MM.1S (cell line): ENCODE measurements at regions not wholly inside any gene's neighbourhood (a gene's known extent, or its start where the extent isn't known, plus 50 kb on each side); places are given as distances from the start of the nearest gene placed in this dataset.

Experiments
- DNase-seq: peaks from one replicate; pipeline ENCODE4 v3.0.0-alpha.2; 2015
- H2AFZ ChIP-seq: fragments of 300-600 bp; sonication (generic); 2 replicates; pipeline ENCODE4 v1.6.0; 2016; ENCODE audit warnings: antibody characterized with exemption, low read length
- H3F3A ChIP-seq: fragments of 300-600 bp; sonication (generic); 2 replicates; pipeline ENCODE4 v1.6.1; 2016; ENCODE audit warnings: mild to moderate bottlenecking, antibody characterized with exemption, low read length, moderate library complexity, mixed read lengths; ENCODE audit not compliant: insufficient read depth
- H3K27ac ChIP-seq: fragments of 300-600 bp; sonication (generic); 2 replicates; pipeline ENCODE4 v1.5.1; 2016; ENCODE audit warnings: mild to moderate bottlenecking, low read length
- H3K27me3 ChIP-seq: fragments of 300-600 bp; sonication (generic); replicated peaks from 2 replicates; pipeline ENCODE4 v1.6.0; 2016; ENCODE audit warnings: low read length; ENCODE audit not compliant: insufficient read depth
- H3K36me3 ChIP-seq: fragments of 300-600 bp; sonication (generic); replicated peaks from 2 replicates; pipeline ENCODE4 v1.6.1; 2016; ENCODE audit warnings: mild to moderate bottlenecking, low read length, mixed read lengths; ENCODE audit not compliant: insufficient read depth
- H3K4me1 ChIP-seq: fragments of 300-600 bp; sonication (generic); 2 replicates; pipeline ENCODE4 v1.6.1; 2016; ENCODE audit warnings: low read length, mixed read lengths
- H3K4me2 ChIP-seq: fragments of 300-600 bp; sonication (generic); 2 replicates; pipeline ENCODE4 v1.6.0; 2016; ENCODE audit warnings: low read depth, low read length
- H3K4me3 ChIP-seq: fragments of 300-600 bp; sonication (generic); 2 replicates; pipeline ENCODE4 v1.5.1; 2016; ENCODE audit warnings: low read length, mixed read lengths
- H3K79me2 ChIP-seq: fragments of 300-600 bp; sonication (generic); 2 replicates; pipeline ENCODE4 v1.6.1; 2016; ENCODE audit warnings: mixed run types, low read length, mixed read lengths
- H3K9ac ChIP-seq: fragments of 300-600 bp; sonication (generic); 2 replicates; pipeline ENCODE4 v1.6.1; 2016; ENCODE audit warnings: low read length, mixed read lengths
- H3K9me2 ChIP-seq: fragments of 300-600 bp; sonication (generic); replicated peaks from 2 replicates; pipeline ENCODE4 v1.6.1; 2016; ENCODE audit warnings: mild to moderate bottlenecking, low read length, mixed read lengths; ENCODE audit not compliant: insufficient read depth
- H3K9me3 ChIP-seq: fragments of 300-600 bp; sonication (generic); replicated peaks from 2 replicates; pipeline ENCODE4 v1.6.1; 2016; ENCODE audit warnings: mild to moderate bottlenecking, low read length, mixed read lengths; ENCODE audit not compliant: insufficient read depth
- H4K20me1 ChIP-seq: fragments of 300-600 bp; sonication (generic); 2 replicates; pipeline ENCODE4 v1.6.1; 2016; ENCODE audit warnings: mild to moderate bottlenecking, low read length, moderate library complexity, mixed read lengths; ENCODE audit not compliant: insufficient read depth
- CTCF ChIP-seq: fragments of 300-600 bp; sonication (generic); IDR thresholded peaks from 2 replicates; pipeline ENCODE4 v1.5.1; 2016; ENCODE audit warnings: antibody characterized with exemption, low read length, mixed read lengths
- EZH2 ChIP-seq: fragments of 300-600 bp; sonication (generic); optimal IDR thresholded peaks from 2 replicates; pipeline ENCODE3; 2017; ENCODE audit warnings: low read depth, mild to moderate bottlenecking, antibody characterized with exemption, low read length, mixed read lengths
- EZH2phosphoT487 ChIP-seq: fragments of 300-600 bp; sonication (generic); IDR thresholded peaks from 2 replicates; pipeline ENCODE4 v1.6.1; 2018; ENCODE audit warnings: antibody characterized with exemption, low read length

- H2AFZ ChIP-seq = no peak overlapping the region
These were observed 102.8 kb downstream of the CRLF2 start for GRCh38 chrX:1109580-1110119.

GRCh38 chrX:1108501-1109445 lies 103.7 kb downstream of the CRLF2 start:
- Histone ChIP-seq H3K9me3 (no peaks in the 10 kb centered on the region), H4K20me1 (no peaks in the 10 kb centered on the region), H3K36me3 (no peaks in the 10 kb centered on the region), H3K4me2 (no peak overlapping the region), H3K9me2 (no peaks in the 10 kb centered on the region), H3K4me1 (no peaks in the 10 kb centered on the region), H3F3A (no peaks in the 10 kb centered on the region), H3K4me3 (no peak overlapping the region), H3K27me3 (no peaks in the 10 kb centered on the region), H3K79me2 (no peaks in the 10 kb centered on the region), H3K9ac (no peak overlapping the region), H2AFZ (no peak overlapping the region), H3K27ac (no peak overlapping the region)
- TF ChIP-seq CTCF = no peak
- no peak for TF ChIP-seq EZH2
- TF ChIP-seq EZH2phosphoT487 = no peak
- no peak for DNase-seq

More at GRCh38 chrX:1109580-1110119, 102.8 kb downstream of the CRLF2 start:
- Histone ChIP-seq H3K9me2 (no peaks in the 10 kb centered on the region), H3K27ac (no peak overlapping the region), H3K4me3 (no peak overlapping the region), H3K79me2 (no peaks in the 10 kb centered on the region), H4K20me1 (no peaks in the 10 kb centered on the region), H3F3A (no peaks in the 10 kb centered on the region), H3K27me3 (no peaks in the 10 kb centered on the region), H3K36me3 (no peaks in the 10 kb centered on the region), H3K4me1 (no peaks in the 10 kb centered on the region), H3K9me3 (no peaks in the 10 kb centered on the region), H3K9ac (no peak overlapping the region), H3K4me2 (no peak overlapping the region)
- DNase-seq = no peak
- TF ChIP-seq EZH2 (no peak), CTCF (no peak), EZH2phosphoT487 (no peak)

GRCh38 chrX:1106478-1107210 lies 105.8 kb downstream of the CRLF2 start:
- Histone ChIP-seq H3K4me1 (no peaks in the 10 kb centered on the region), H3K4me3 (no peak overlapping the region), H3K27me3 (no peaks in the 10 kb centered on the region), H4K20me1 (no peaks in the 10 kb centered on the region), H2AFZ (no peak overlapping the region), H3K36me3 (no peaks in the 10 kb centered on the region), H3F3A (no peaks in the 10 kb centered on the region), H3K9me3 (no peaks in the 10 kb centered on the region), H3K9ac (no peak overlapping the region), H3K9me2 (no peaks in the 10 kb centered on the region), H3K79me2 (no peaks in the 10 kb centered on the region), H3K4me2 (no peak overlapping the region), H3K27ac (no peak overlapping the region)
- TF ChIP-seq CTCF (no peak), EZH2 (no peak), EZH2phosphoT487 (no peak)
- no peak for DNase-seq
